SKM-1 treated with dmso at 0.1 percent for 144 hours (cell line): ENCODE measurements at regions not wholly inside any gene's neighbourhood (a gene's known extent, or its start where the extent isn't known, plus 50 kb on each side); places are given as distances from the start of the nearest gene placed in this dataset.

ENCODE experiments used
- DNase-seq: peaks from one replicate; lab custom pipeline; 2025; ENCODE audit not compliant: unreplicated experiment; lab: John Stamatoyannopoulos, UW

GRCh38 chr3:72380193-72380592 lies 468.1 kb downstream of the SHQ1 start:
- no peak for DNase-seq

- no peak for DNase-seq
Observed at GRCh38 chr3:72379500-72380187, 468.6 kb downstream of the SHQ1 start.

GRCh38 chr3:72378287-72378686 lies 470.0 kb downstream of the SHQ1 start:
- DNase-seq, result no peak

- DNase-seq, result no peak
Observed at GRCh38 chr3:72376956-72377710, 471.1 kb downstream of the SHQ1 start.

- DNase-seq, result no peak
Observed at GRCh38 chr3:72375237-72376076, 472.8 kb downstream of the SHQ1 start.

GRCh38 chr3:72373139-72373538 lies 475.1 kb downstream of the SHQ1 start:
- no peak for DNase-seq

- DNase-seq, result no peak
Observed at GRCh38 chr3:72372161-72372560, 476.1 kb downstream of the SHQ1 start.

GRCh38 chr3:72371431-72371830 lies 476.8 kb downstream of the SHQ1 start:
- no peak for DNase-seq

GRCh38 chr3:72370947-72371346 lies 477.3 kb downstream of the SHQ1 start:
- no peak for DNase-seq

- DNase-seq, result no peak
Observed at GRCh38 chr3:72369681-72370080, 478.6 kb downstream of the SHQ1 start.

GRCh38 chr3:72368331-72368975 lies 479.8 kb downstream of the SHQ1 start:
- no peak for DNase-seq

- no peak for DNase-seq
Observed at GRCh38 chr3:72361990-72362389, 486.3 kb downstream of the SHQ1 start.

GRCh38 chr3:72359743-72360142 lies 488.5 kb downstream of the SHQ1 start:
- DNase-seq, result no peak

- DNase-seq, result no peak
Observed at GRCh38 chr3:72355168-72355567, 493.1 kb downstream of the SHQ1 start.

GRCh38 chr3:72354486-72354885 lies 493.8 kb downstream of the SHQ1 start:
- DNase-seq, result no peak

GRCh38 chr3:72353236-72354128 lies 494.8 kb downstream of the SHQ1 start:
- DNase-seq, result no peak

- DNase-seq, result no peak
Observed at GRCh38 chr3:72352176-72352575, 496.1 kb downstream of the SHQ1 start.

- no peak for DNase-seq
Observed at GRCh38 chr3:72351536-72351935, 496.7 kb downstream of the SHQ1 start.

- no peak for DNase-seq
Observed at GRCh38 chr3:72350761-72351505, 497.3 kb downstream of the SHQ1 start.

- DNase-seq, result no peak
Observed at GRCh38 chr3:72348357-72348756, 499.9 kb downstream of the SHQ1 start.
